Panc1 (cell line): ENCODE measurements at regions not wholly inside any gene's neighbourhood (a gene's known extent, or its start where the extent isn't known, plus 50 kb on each side); places are given as distances from the start of the nearest gene placed in this dataset.
"Not testable (repeated sequence)": the region's sequence is repeated elsewhere in the genome, so short reads cannot be mapped to it uniquely, and the experiment has no call there.

ENCODE experiments used
- POLR2AphosphoS5 ChIP-seq: IDR thresholded peaks from 2 replicates; pipeline ENCODE4 v1.6.1; 2012; ENCODE audit warnings: mild to moderate bottlenecking, low read depth, low read length, moderate library complexity
- TCF7L2 ChIP-seq: IDR thresholded peaks from 2 replicates; pipeline ENCODE4 v1.6.1; 2011; ENCODE audit warnings: mild to moderate bottlenecking, low read depth, low read length, inconsistent platforms

DNA sequence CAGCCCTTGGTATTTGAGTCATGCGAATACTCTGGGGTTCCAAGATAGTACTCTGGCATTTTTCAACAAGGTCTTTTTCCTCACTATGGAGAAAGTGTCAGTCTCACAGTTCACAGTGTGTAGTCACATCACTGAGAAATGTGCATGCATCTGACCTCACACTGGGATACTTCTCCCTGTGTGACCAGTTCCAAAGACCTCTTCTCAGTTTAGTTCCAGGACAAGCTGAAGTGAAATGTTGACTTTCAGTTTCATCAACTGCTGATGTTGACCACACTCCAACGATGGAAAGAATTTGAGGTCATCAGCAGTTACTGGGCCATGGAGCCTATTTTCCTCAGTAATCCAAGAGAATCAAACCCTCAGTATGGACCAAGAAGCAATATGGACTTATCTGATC is 55.1 kb upstream of the SOX11 start:
- TF ChIP-seq TCF7L2, POLR2AphosphoS5: not testable (repeated sequence)
